Activated naive CD4-positive, alpha-beta T cell treated with anti-CD3 and anti-CD28 coated beads, Interleukin-2, amount 50 U/mL, for 16 hours (primary cell): ENCODE measurements at regions not wholly inside any gene's neighbourhood (a gene's known extent, or its start where the extent isn't known, plus 50 kb on each side); places are given as distances from the start of the nearest gene placed in this dataset.
"Not testable (repeated sequence)": the region's sequence is repeated elsewhere in the genome, so short reads cannot be mapped to it uniquely, and the experiment has no call there.

ENCODE experiments used
- DNase-seq: peaks from one replicate; pipeline ENCODE4 v3.0.0-alpha.2; 2020

- no peak for DNase-seq
These were observed 336.3 kb downstream of the PPP1R3A start for GRCh38 chr7:113582471-113582870.

- DNase-seq = not testable (repeated sequence)
These were observed 355.6 kb downstream of the PPP1R3A start for GRCh38 chr7:113563257-113563656.

- DNase-seq = no peak
These were observed 356.0 kb downstream of the PPP1R3A start for GRCh38 chr7:113562801-113563200.

- no peak for DNase-seq
These were observed 356.6 kb downstream of the PPP1R3A start for GRCh38 chr7:113562242-113562641.

- no peak for DNase-seq
These were observed 357.4 kb downstream of the PPP1R3A start for GRCh38 chr7:113561446-113561845.

- DNase-seq = no peak
These were observed 367.8 kb downstream of the PPP1R3A start for GRCh38 chr7:113550966-113551365.

- DNase-seq = no peak
These were observed 370.2 kb downstream of the PPP1R3A start for GRCh38 chr7:113548561-113548960.

GRCh38 chr7:113548137-113548536, 370.7 kb downstream of the PPP1R3A start:
- DNase-seq = no peak

- no peak for DNase-seq
These were observed 397.3 kb downstream of the PPP1R3A start for GRCh38 chr7:113521468-113521867.

- DNase-seq = no peak
These were observed 399.3 kb downstream of the PPP1R3A start for GRCh38 chr7:113519472-113519871.

GRCh38 chr7:113504691-113505090, 386.3 kb upstream of the SMIM30 start:
- DNase-seq = no peak

GRCh38 chr7:113504142-113504541, 385.8 kb upstream of the SMIM30 start:
- no peak for DNase-seq

GRCh38 chr7:113496586-113496985, 378.2 kb upstream of the SMIM30 start:
- DNase-seq = not testable (repeated sequence)

- not testable (repeated sequence) for DNase-seq
These were observed 376.6 kb upstream of the SMIM30 start for GRCh38 chr7:113494797-113495566.

GRCh38 chr7:113491305-113491704, 373.0 kb upstream of the SMIM30 start:
- no peak for DNase-seq

- DNase-seq = no peak
These were observed 369.8 kb upstream of the SMIM30 start for GRCh38 chr7:113487925-113488731.

GRCh38 chr7:113486548-113486947, 368.2 kb upstream of the SMIM30 start:
- DNase-seq = no peak

GRCh38 chr7:113483657-113484056, 365.3 kb upstream of the SMIM30 start:
- DNase-seq = no peak

- no peak for DNase-seq
These were observed 362.2 kb upstream of the SMIM30 start for GRCh38 chr7:113480537-113480936.

GRCh38 chr7:113464096-113464855, 345.9 kb upstream of the SMIM30 start:
- DNase-seq = no peak

GRCh38 chr7:113460067-113460466, 341.7 kb upstream of the SMIM30 start:
- no peak for DNase-seq

- no peak for DNase-seq
These were observed 338.2 kb upstream of the SMIM30 start for GRCh38 chr7:113456533-113456932.

GRCh38 chr7:113454597-113455169, 336.3 kb upstream of the SMIM30 start:
- DNase-seq = no peak
